H9 (cell line): ENCODE measurements at regions not wholly inside any gene's neighbourhood (a gene's known extent, or its start where the extent isn't known, plus 50 kb on each side); places are given as distances from the start of the nearest gene placed in this dataset.

ENCODE experiments used
- DNase-seq: peaks from one replicate; pipeline ENCODE4 v3.0.0-alpha.2; 2017
- H2AFZ ChIP-seq: one replicate; pipeline ENCODE4 v1.6.1; 2013; ENCODE audit warnings: mild to moderate bottlenecking, low read length, control low read depth, moderate library complexity
- H2AK5ac ChIP-seq: 2 replicates; pipeline ENCODE4 v1.6.1; 2013; ENCODE audit warnings: low read length, control low read depth, mixed read lengths; ENCODE audit not compliant: insufficient read length
- H2BK120ac ChIP-seq: one replicate; pipeline ENCODE4 v1.6.1; 2013; ENCODE audit warnings: low read depth, mild to moderate bottlenecking, low read length, control low read depth, inconsistent platforms; ENCODE audit not compliant: poor library complexity, severe bottlenecking
- H2BK12ac ChIP-seq: 2 replicates; pipeline ENCODE4 v1.6.1; 2013; ENCODE audit warnings: low read length, control low read depth, mixed read lengths, low read depth; ENCODE audit not compliant: insufficient read length
- H2BK15ac ChIP-seq: 2 replicates; pipeline ENCODE4 v1.6.1; 2013; ENCODE audit warnings: low read depth, low read length, control low read depth
- H2BK20ac ChIP-seq: one replicate; pipeline ENCODE4 v1.6.1; 2013; ENCODE audit warnings: low read depth, mild to moderate bottlenecking, low read length, control low read depth, inconsistent platforms; ENCODE audit not compliant: poor library complexity, severe bottlenecking
- H2BK5ac ChIP-seq: 2 replicates; pipeline ENCODE4 v1.6.1; 2013; ENCODE audit warnings: low read length, control low read depth, mixed read lengths; ENCODE audit not compliant: insufficient read length
- H3K14ac ChIP-seq: 2 replicates; pipeline ENCODE4 v1.6.1; 2013; ENCODE audit warnings: low read length, control low read depth; ENCODE audit not compliant: insufficient read depth
- H3K18ac ChIP-seq: 2 replicates; pipeline ENCODE4 v1.6.1; 2013; ENCODE audit warnings: low read depth, mild to moderate bottlenecking, mixed read lengths, low read length, control low read depth; ENCODE audit not compliant: insufficient read length
- H3K23ac ChIP-seq: 2 replicates; pipeline ENCODE4 v1.6.1; 2013; ENCODE audit warnings: low read length, control low read depth, mixed read lengths, low read depth; ENCODE audit not compliant: insufficient read length
- H3K23me2 ChIP-seq: 2 replicates; pipeline ENCODE4 v1.6.1; 2013; ENCODE audit warnings: low read depth, mild to moderate bottlenecking, mixed read lengths, low read length, control low read depth; ENCODE audit not compliant: insufficient read length, poor library complexity, severe bottlenecking
- H3K27ac ChIP-seq: 2 replicates; pipeline ENCODE4 v1.5.1; 2013; ENCODE audit warnings: low read length, control low read depth, mixed read lengths, low read depth; ENCODE audit not compliant: insufficient read length
- H3K27me3 ChIP-seq: 2 replicates; pipeline ENCODE4 v1.6.1; 2013; ENCODE audit warnings: low read length, control low read depth, inconsistent platforms; ENCODE audit not compliant: insufficient read depth
- H3K4ac ChIP-seq: 2 replicates; pipeline ENCODE4 v1.6.1; 2013; ENCODE audit warnings: low read depth, mild to moderate bottlenecking, control low read depth, inconsistent platforms, low read length, moderate library complexity
- H3K4me1 ChIP-seq: 2 replicates; pipeline ENCODE4 v1.6.1; 2013; ENCODE audit warnings: low read length, control low read depth, inconsistent platforms; ENCODE audit not compliant: insufficient read depth
- H3K4me2 ChIP-seq: 2 replicates; pipeline ENCODE4 v1.6.1; 2013; ENCODE audit warnings: low read length, control low read depth, mixed read lengths; ENCODE audit not compliant: insufficient read length, insufficient read depth
- H3K56ac ChIP-seq: 2 replicates; pipeline ENCODE4 v1.6.1; 2013; ENCODE audit warnings: low read depth, mild to moderate bottlenecking, mixed read lengths, low read length, control low read depth; ENCODE audit not compliant: insufficient read length
- H3K79me1 ChIP-seq: 2 replicates; pipeline ENCODE4 v1.6.1; 2013; ENCODE audit warnings: low read depth, mild to moderate bottlenecking, moderate library complexity, low read length, control low read depth, inconsistent platforms; ENCODE audit not compliant: insufficient read depth, poor library complexity, severe bottlenecking
- H3K79me2 ChIP-seq: 2 replicates; pipeline ENCODE4 v1.6.1; 2013; ENCODE audit warnings: low read length, control low read depth, inconsistent platforms; ENCODE audit not compliant: insufficient read depth
- H3K9ac ChIP-seq: 2 replicates; pipeline ENCODE4 v1.6.1; 2013; ENCODE audit warnings: low read length, control low read depth, mixed read lengths; ENCODE audit not compliant: insufficient read length; ENCODE audit errors: extremely low read depth
- H3K9me3 ChIP-seq: one replicate; pipeline ENCODE4 v1.6.1; 2013; ENCODE audit warnings: low read depth, low read length, inconsistent platforms; ENCODE audit not compliant: control insufficient read depth
- H3T11ph ChIP-seq: one replicate; pipeline ENCODE4 v1.6.1; 2013; ENCODE audit warnings: mild to moderate bottlenecking, low read length, control low read depth, inconsistent platforms
- H4K20me1 ChIP-seq: one replicate; pipeline ENCODE4 v1.6.1; 2013; ENCODE audit not compliant: control insufficient read depth, insufficient read length, insufficient read depth
- H4K5ac ChIP-seq: 2 replicates; pipeline ENCODE4 v1.6.1; 2013; ENCODE audit warnings: low read depth, mild to moderate bottlenecking, mixed read lengths, low read length, control low read depth; ENCODE audit not compliant: insufficient read length
- H4K8ac ChIP-seq: replicated peaks from 2 replicates; pipeline ENCODE4 v1.6.1; 2013; ENCODE audit warnings: low read length, control low read depth, mixed read lengths, low read depth; ENCODE audit not compliant: insufficient read length
- H4K91ac ChIP-seq: 2 replicates; pipeline ENCODE4 v1.6.1; 2013; ENCODE audit warnings: low read depth, mild to moderate bottlenecking, moderate library complexity, mixed read lengths, low read length, control low read depth; ENCODE audit not compliant: insufficient read length
- H3K27ac Mint-ChIP-seq, 3 experiments: 2 replicates in 2 of 3; 3 replicates in 1 of 3; pipeline ENCODE4 v1.8.0; 2020 to 2021; ENCODE audit warnings: mixed read lengths in 3 of 3, mild to moderate bottlenecking in 1 of 3, moderate library complexity in 1 of 3
- H3K27me3 Mint-ChIP-seq: 2 replicates; pipeline ENCODE4 v1.8.0; 2021; ENCODE audit warnings: low read depth, mild to moderate bottlenecking, moderate library complexity, mixed read lengths
- H3K36me3 Mint-ChIP-seq, 3 experiments: 2 replicates in 2 of 3; 3 replicates in 1 of 3; pipeline ENCODE4 v1.8.0; 2020 to 2021; ENCODE audit warnings: low read depth in 3 of 3, mixed read lengths in 3 of 3; ENCODE audit not compliant: insufficient read depth in 1 of 3
- H3K4me1 Mint-ChIP-seq, 2 experiments: 2 replicates each; pipeline ENCODE4 v1.8.0; 2020; ENCODE audit warnings: mixed read lengths in 2 of 2
- H3K4me3 Mint-ChIP-seq, 2 experiments: 2 replicates in 1 of 2; 3 replicates in 1 of 2; pipeline ENCODE4 v1.8.0; 2020 to 2021; ENCODE audit warnings: mild to moderate bottlenecking in 2 of 2, mixed read lengths in 2 of 2, moderate library complexity in 1 of 2
- H3K9me3 Mint-ChIP-seq, 2 experiments: 2 replicates in 1 of 2; 3 replicates in 1 of 2; pipeline ENCODE4 v1.8.0; 2020; ENCODE audit warnings: mild to moderate bottlenecking in 2 of 2, mixed read lengths in 2 of 2, moderate library complexity in 1 of 2
- WGBS: extraction: QIAGEN DNeasy Blood & Tissue Kit; methylation state at CpG from one replicate; pipeline ENCODE4 v1.1.7; 2013; ENCODE audit warnings: missing lambda C conversion rate, low lambda C conversion rate, mixed read lengths; ENCODE audit not compliant: insufficient read length; ENCODE audit errors: extremely low coverage; 5-methylcytosine and 5-hydroxymethylcytosine counted together
- TF ChIP-seq, protein P1 (sequence below): fragments of 200-600 bp; sonication (generic); conservative IDR thresholded peaks from 3 replicates; pipeline ENCODE4 v1.8.0; 2021; ENCODE audit warnings: antibody characterized with exemption, mild to moderate bottlenecking

DNA sequence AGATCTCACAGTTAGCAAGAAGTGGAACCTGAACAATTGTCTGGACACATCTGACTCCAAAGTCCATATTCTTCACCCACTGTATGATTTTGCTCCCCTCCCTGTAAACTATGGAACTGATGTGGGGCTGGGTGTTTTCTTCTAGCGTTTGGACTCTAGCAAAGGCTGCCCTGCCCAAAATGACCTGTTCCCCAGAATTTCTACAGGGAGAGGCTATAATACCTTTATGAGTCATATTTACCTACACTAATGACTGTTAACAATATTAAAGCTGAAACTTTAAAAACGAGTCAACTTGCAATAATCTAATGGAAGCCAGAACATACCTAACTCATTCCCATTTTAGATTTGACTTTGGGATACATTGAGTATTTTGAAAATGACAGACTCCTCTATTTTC lies 531.2 kb upstream of the CFAP20DC start:
- H3K4me2 ChIP-seq, result no peak overlapping the region
- H3K4me1 ChIP-seq, result no peaks in the 10 kb centered on the region
- no peak overlapping the region for H4K91ac ChIP-seq
- TF ChIP-seq, protein P1, sequence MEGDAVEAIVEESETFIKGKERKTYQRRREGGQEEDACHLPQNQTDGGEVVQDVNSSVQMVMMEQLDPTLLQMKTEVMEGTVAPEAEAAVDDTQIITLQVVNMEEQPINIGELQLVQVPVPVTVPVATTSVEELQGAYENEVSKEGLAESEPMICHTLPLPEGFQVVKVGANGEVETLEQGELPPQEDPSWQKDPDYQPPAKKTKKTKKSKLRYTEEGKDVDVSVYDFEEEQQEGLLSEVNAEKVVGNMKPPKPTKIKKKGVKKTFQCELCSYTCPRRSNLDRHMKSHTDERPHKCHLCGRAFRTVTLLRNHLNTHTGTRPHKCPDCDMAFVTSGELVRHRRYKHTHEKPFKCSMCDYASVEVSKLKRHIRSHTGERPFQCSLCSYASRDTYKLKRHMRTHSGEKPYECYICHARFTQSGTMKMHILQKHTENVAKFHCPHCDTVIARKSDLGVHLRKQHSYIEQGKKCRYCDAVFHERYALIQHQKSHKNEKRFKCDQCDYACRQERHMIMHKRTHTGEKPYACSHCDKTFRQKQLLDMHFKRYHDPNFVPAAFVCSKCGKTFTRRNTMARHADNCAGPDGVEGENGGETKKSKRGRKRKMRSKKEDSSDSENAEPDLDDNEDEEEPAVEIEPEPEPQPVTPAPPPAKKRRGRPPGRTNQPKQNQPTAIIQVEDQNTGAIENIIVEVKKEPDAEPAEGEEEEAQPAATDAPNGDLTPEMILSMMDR, result no peak
- H2BK5ac ChIP-seq, result no peak overlapping the region
- H4K5ac ChIP-seq, result no peak overlapping the region
- H2BK12ac ChIP-seq, result no peak overlapping the region
- no peak overlapping the region for H3K23ac ChIP-seq
- H3T11ph ChIP-seq, result no peak overlapping the region
- H4K20me1 ChIP-seq, result no peaks in the 10 kb centered on the region
- Mint-ChIP-seq H3K27me3 (no peaks in the 10 kb centered on the region; the same call in 1 of the 2 replicates), H3K4me1 (peaks cover 2% of the 10 kb centered on the region in 2 experiments; a peak in 1 of 4 replicates), H3K36me3 (peaks cover 0 to 15% (median 6%) of the 10 kb centered on the region in 3 experiments; a peak in 6 of 7 replicates), H3K4me3 (no peak overlapping the region), H3K27ac (no peak overlapping the region), H3K9me3 (peaks cover 8 to 11% of the 10 kb centered on the region in 2 experiments)
- H3K9me3 ChIP-seq, result no peaks in the 10 kb centered on the region
- no peak overlapping the region for H2AK5ac ChIP-seq
- H2AFZ ChIP-seq, result no peak overlapping the region
- WGBS, result no CpG with 5 or more reads among the region's 2 CpGs
- H3K9ac ChIP-seq, result no peak overlapping the region
- H3K4ac ChIP-seq, result no peak overlapping the region
- no peaks in the 10 kb centered on the region for H3K79me1 ChIP-seq
- H2BK120ac ChIP-seq, result no peak overlapping the region
- H3K23me2 ChIP-seq, result no peaks in the 10 kb centered on the region
- no peak for DNase-seq
- no peak overlapping the region for H3K56ac ChIP-seq
- no peaks in the 10 kb centered on the region for H3K27me3 ChIP-seq
- H3K27ac ChIP-seq, result no peak overlapping the region
- no peak overlapping the region for H3K18ac ChIP-seq
- no peak overlapping the region for H2BK20ac ChIP-seq
- no peak overlapping the region for H2BK15ac ChIP-seq
- H4K8ac ChIP-seq, result no peak overlapping the region
- no peak overlapping the region for H3K14ac ChIP-seq
- no peaks in the 10 kb centered on the region for H3K79me2 ChIP-seq
